Gastrocnemius medialis (tissue), 4 donors: ENCODE measurements at regions not wholly inside any gene's neighbourhood (a gene's known extent, or its start where the extent isn't known, plus 50 kb on each side); places are given as distances from the start of the nearest gene placed in this dataset.
"Not testable (repeated sequence)": the region's sequence is repeated elsewhere in the genome, so short reads cannot be mapped to it uniquely, and the experiment has no call there.

ENCODE experiments used
- ATAC-seq, 2 donors: fragments of 150-250 bp; one replicate each; pipeline ENCODE4 v1.9.1; 2016
- DNase-seq, 2 donors: peaks; one replicate each; pipeline ENCODE4 v3.0.0-alpha.2; 2019
- H3K27ac ChIP-seq, 4 donors: fragments of 200-600 bp; sonication (generic); 1 replicate in 1 of 4; 2 replicates in 3 of 4; pipeline ENCODE4 v1.5.1; 2016 to 2018; ENCODE audit warnings: mild to moderate bottlenecking in 2 of 4, moderate library complexity in 1 of 4
- H3K27me3 ChIP-seq, 3 donors: fragments of 200-600 bp; sonication (generic) in 2 of 3; 1 replicate in 1 of 3; 2 replicates in 2 of 3; pipeline versions ENCODE4 v1.5.1 to v1.6.0; 2016 to 2019; ENCODE audit warnings: mild to moderate bottlenecking in 1 of 3, moderate library complexity in 1 of 3
- H3K36me3 ChIP-seq, 2 donors: fragments of 200-600 bp; sonication (generic) in 1 of 2; one replicate each; pipeline ENCODE4 v1.5.1; 2017 to 2018
- H3K4me1 ChIP-seq, 2 donors: fragments of 200-600 bp; sonication (generic) in 1 of 2; one replicate each; pipeline ENCODE4 v1.5.1; 2016 to 2017; ENCODE audit warnings: mild to moderate bottlenecking in 2 of 2
- H3K4me3 ChIP-seq, 4 donors: fragments of 200-600 bp; sonication (generic) in 3 of 4; 1 replicate in 1 of 4; 2 replicates in 3 of 4; pipeline ENCODE4 v1.5.1; 2016 to 2019; ENCODE audit warnings: mild to moderate bottlenecking in 2 of 4
- H3K9me3 ChIP-seq, 3 donors: fragments of 200-600 bp; sonication (generic) in 2 of 3; 1 replicate in 1 of 3; 2 replicates in 2 of 3; pipeline ENCODE4 v1.5.1; 2016 to 2019
- POLR2A ChIP-seq, 2 donors: fragments of 450-650 bp; IDR thresholded peaks; one replicate each; pipeline ENCODE4 v1.6.1; 2017; ENCODE audit warnings: antibody characterized with exemption in 2 of 2, mild to moderate bottlenecking in 2 of 2, moderate library complexity in 2 of 2
- in situ Hi-C, 4 donors: fragments of 200-750 bp; cut with MboI; loops; one replicate each; pipeline versions ENCODE4 v1.15.0 to v1.8.0; 2017; ENCODE audit warnings: low sequenced_read_pairs in 4 of 4
- intact Hi-C: fragments of 100-400 bp; cut with DNase I; formaldehyde crosslinking; loops from one replicate; pipeline ENCODE4 v1.15.1; 2023; ENCODE audit warnings: low total_unique reads
- TF ChIP-seq, protein P1 (sequence below), 5 experiments: fragments of 450-650 bp in 3 of 5; fragments of 200-600 bp in 2 of 5; sonication (generic) in 2 of 5; IDR thresholded peaks in 4 of 5; conservative IDR thresholded peaks in 1 of 5; 1 replicate in 4 of 5; 2 replicates in 1 of 5; pipeline ENCODE4 v1.5.1; 2016 to 2019; ENCODE audit warnings: antibody characterized with exemption in 5 of 5, mild to moderate bottlenecking in 3 of 5, moderate library complexity in 3 of 5

DNA sequence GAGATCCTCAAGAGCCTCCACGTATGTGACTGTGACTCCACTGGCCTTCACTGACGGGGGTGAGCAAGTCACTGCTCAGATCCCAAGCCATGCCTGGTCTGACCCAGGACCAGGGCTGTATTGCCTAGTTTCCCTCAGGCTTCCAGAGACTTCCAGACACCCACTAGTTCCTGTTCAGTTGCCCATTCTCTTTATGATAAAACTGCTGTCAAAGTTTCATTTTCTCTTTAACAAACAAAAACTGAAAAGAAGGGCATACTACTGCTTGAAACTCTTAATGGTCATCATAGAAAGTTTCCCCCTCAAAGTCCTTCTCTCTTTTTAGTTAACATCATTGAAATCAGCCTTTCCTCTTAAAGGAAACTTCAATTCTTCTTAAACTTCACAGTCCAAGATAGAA lies 105.7 kb upstream of the GHR start:
- TF ChIP-seq, protein P1, sequence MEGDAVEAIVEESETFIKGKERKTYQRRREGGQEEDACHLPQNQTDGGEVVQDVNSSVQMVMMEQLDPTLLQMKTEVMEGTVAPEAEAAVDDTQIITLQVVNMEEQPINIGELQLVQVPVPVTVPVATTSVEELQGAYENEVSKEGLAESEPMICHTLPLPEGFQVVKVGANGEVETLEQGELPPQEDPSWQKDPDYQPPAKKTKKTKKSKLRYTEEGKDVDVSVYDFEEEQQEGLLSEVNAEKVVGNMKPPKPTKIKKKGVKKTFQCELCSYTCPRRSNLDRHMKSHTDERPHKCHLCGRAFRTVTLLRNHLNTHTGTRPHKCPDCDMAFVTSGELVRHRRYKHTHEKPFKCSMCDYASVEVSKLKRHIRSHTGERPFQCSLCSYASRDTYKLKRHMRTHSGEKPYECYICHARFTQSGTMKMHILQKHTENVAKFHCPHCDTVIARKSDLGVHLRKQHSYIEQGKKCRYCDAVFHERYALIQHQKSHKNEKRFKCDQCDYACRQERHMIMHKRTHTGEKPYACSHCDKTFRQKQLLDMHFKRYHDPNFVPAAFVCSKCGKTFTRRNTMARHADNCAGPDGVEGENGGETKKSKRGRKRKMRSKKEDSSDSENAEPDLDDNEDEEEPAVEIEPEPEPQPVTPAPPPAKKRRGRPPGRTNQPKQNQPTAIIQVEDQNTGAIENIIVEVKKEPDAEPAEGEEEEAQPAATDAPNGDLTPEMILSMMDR (IDR thresholded peaks at IDR 0.05 in 4 of 5, conservative IDR thresholded peaks at IDR 0.05 in 1 of 5), result no peak
- no peak for TF ChIP-seq POLR2A (IDR thresholded peaks at IDR 0.05)
- H3K4me1 ChIP-seq, result no peaks in the 10 kb centered on the region
- no peak overlapping the region for H3K4me3 ChIP-seq
- H3K27ac ChIP-seq, result no peak overlapping the region
- intact Hi-C loops (no loop called here), in situ Hi-C loops (no loop called here)
- ATAC-seq (no peak), DNase-seq (no peak)
- H3K9me3 ChIP-seq, result no peaks in the 10 kb centered on the region
- no peaks in the 10 kb centered on the region for H3K27me3 ChIP-seq
- no peaks in the 10 kb centered on the region for H3K36me3 ChIP-seq

DNA sequence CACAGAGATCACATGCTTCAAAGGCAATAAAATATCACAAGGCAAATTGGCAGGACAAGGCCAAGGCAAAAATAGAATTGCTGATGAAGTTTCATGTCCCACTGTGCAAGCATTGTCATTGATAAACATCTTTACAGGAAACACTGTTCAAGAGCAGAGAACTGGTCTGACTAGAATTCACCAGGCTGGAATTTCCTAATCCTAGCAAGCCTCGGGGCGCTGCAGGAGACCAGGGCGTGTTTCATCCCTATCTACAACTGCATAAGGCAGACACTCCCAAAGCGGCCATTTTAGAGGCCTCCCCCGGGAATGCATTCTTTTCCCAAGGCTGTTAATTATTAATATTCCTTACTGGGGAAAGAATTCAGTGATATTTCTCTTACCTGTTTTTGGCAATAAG lies 103.7 kb upstream of the GHR start:
- H3K27me3 ChIP-seq, DNase-seq, H3K27ac ChIP-seq, H3K36me3 ChIP-seq, in situ Hi-C loops, ATAC-seq, H3K4me3 ChIP-seq, H3K9me3 ChIP-seq, H3K4me1 ChIP-seq, intact Hi-C loops: not testable (repeated sequence)

DNA sequence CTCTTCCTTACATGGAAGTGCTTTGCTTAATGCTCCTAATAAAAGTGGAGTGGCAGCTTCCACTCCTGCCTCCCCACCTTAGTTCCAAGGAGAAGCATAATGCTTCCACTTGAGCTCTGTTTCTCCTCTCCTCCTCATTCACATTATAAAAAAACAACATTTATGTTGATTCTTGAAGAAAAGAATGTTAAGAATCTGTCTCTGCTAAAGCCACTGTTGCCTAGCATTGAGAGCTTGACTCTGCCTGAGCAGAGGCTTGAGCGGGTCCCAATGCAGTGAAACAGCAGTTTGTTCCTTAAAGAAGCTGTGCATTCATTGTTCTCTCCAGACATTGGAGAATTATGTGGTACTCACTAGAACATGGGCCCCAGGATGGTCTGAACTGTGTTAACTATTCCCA lies 101.5 kb upstream of the GHR start:
- Histone ChIP-seq H3K4me1 (no peaks in the 10 kb centered on the region), H3K36me3 (no peaks in the 10 kb centered on the region), H3K4me3 (no peak overlapping the region), H3K27ac (no peak overlapping the region), H3K27me3 (no peaks in the 10 kb centered on the region), H3K9me3 (no peaks in the 10 kb centered on the region)
- in situ Hi-C loops (no loop called here), intact Hi-C loops (no loop called here)
- ATAC-seq (no peak), DNase-seq (no peak)
- TF ChIP-seq POLR2A (IDR thresholded peaks at IDR 0.05), result no peak
- TF ChIP-seq, protein P1 (IDR thresholded peaks at IDR 0.05 in 4 of 5, conservative IDR thresholded peaks at IDR 0.05 in 1 of 5), result no peak

DNA sequence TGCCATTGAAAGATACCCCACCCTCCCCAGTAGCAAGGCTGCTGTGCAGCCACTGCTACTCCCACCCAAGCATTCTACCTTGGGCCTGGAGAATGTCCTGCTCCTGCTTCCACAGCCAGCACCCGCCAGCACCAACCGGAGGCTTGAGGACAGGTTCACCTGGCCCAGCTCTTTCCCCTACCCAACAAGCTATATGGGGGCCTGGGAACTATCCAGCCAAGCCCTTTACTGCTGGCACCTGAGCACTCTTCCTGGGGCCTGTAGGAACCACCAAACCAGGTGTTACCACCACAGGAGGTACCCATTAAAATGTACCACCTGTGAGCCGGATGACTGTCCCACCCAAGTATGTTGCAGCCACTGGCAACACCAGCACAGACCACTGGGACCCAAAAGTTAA lies 86.1 kb upstream of the GHR start:
- Histone ChIP-seq H3K27me3 (no peaks in the 10 kb centered on the region), H3K4me1 (no peaks in the 10 kb centered on the region), H3K4me3 (no peak overlapping the region), H3K36me3 (no peaks in the 10 kb centered on the region), H3K27ac (no peak overlapping the region), H3K9me3 (peaks cover 0 to 5% (median 0%) of the 10 kb centered on the region in 3 donors)
- intact Hi-C loops (no loop called here), in situ Hi-C loops (no loop called here)
- TF ChIP-seq, protein P1 (IDR thresholded peaks at IDR 0.05 in 4 of 5, conservative IDR thresholded peaks at IDR 0.05 in 1 of 5), result no peak
- TF ChIP-seq POLR2A (IDR thresholded peaks at IDR 0.05), result no peak
- no peak for ATAC-seq
- no peak for DNase-seq

DNA sequence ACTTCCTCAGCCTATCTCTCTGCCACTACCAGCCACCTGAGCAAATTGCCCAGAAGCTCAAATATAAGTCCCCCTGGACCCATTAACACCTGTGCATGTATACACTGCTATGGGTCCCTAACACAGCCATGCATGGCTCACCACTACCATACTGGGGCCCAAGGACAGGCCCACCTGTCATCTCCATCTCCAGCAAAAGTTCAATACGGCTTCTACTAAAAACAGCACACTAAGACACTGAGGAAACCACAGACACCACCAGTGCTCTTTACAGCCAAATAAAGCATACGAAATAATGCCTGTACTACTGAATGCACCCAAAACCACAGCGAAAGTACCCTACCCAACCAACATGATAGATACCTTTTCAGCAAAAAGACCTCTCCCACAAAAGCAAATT lies 85.6 kb upstream of the GHR start:
- ATAC-seq (no peak), DNase-seq (no peak)
- no peaks in the 10 kb centered on the region for H3K4me1 ChIP-seq
- H3K27ac ChIP-seq, result no peak overlapping the region
- H3K4me3 ChIP-seq, result no peak overlapping the region
- peaks cover 0 to 5% (median under 1%) of the 10 kb centered on the region in 3 donors for H3K9me3 ChIP-seq
- TF ChIP-seq, protein P1 (IDR thresholded peaks at IDR 0.05 in 4 of 5, conservative IDR thresholded peaks at IDR 0.05 in 1 of 5), result no peak
- H3K27me3 ChIP-seq, result no peaks in the 10 kb centered on the region
- H3K36me3 ChIP-seq, result no peaks in the 10 kb centered on the region
- intact Hi-C loops (no loop called here), in situ Hi-C loops (no loop called here)
